ENCODE measurements at regions not wholly inside any gene's neighbourhood (a gene's known extent, or its start where the extent isn't known, plus 50 kb on each side); places are given as distances from the start of the nearest gene placed in this dataset.

DNA sequence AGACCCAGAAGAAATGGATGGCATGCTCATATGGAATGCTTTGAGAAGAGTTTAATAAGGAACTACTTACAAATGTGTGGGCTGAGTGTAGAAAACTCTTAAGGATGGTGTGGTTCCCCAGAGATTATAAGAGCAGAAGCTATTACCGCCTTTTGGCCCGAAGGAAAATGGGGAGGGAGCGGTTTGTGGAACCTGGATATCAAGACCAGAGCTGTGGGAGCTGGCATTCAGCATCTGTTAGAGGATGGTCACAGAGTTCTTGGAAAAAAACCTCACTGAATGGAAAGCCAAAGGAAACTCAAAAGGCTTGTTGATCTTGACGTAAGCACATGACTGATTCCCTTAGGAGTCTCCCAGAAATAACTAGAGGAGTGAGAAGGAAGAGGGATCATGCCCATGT, 151.0 kb downstream of the PJA2 start:
- H3K14ac ChIP-seq (ENCODE audit: insufficient read depth, low read length) = no peak overlapping the region
- H3K27ac Mint-ChIP-seq = no peak overlapping the region
- peaks cover 4% of the 10 kb centered on the region; the same call in 1 of the 2 replicates for H3K4me1 ChIP-seq (ENCODE audit: insufficient read depth, low read length)
- no peak overlapping the region for H3T11ph ChIP-seq (ENCODE audit: low read length)
- H2BK15ac ChIP-seq (ENCODE audit: low read depth, low read length) = no peak overlapping the region
- H3K27me3 ChIP-seq (ENCODE audit: insufficient read depth, low read length) = no peaks in the 10 kb centered on the region
- H3K23me2 ChIP-seq (ENCODE audit: insufficient read length, low read depth, low read length, poor library complexity, severe bottlenecking) = no peaks in the 10 kb centered on the region
- no peak overlapping the region for H2BK5ac ChIP-seq (ENCODE audit: insufficient read length, low read length)
- no peak overlapping the region for H3K4ac ChIP-seq (ENCODE audit: low read depth, low read length)
- no peak overlapping the region for H4K91ac ChIP-seq (ENCODE audit: insufficient read length, low read depth, low read length)
- H3K23ac ChIP-seq (ENCODE audit: insufficient read length, low read depth, low read length) = no peak overlapping the region
- H4K20me1 ChIP-seq (ENCODE audit: control insufficient read depth, insufficient read depth, insufficient read length) = no peaks in the 10 kb centered on the region
- H3K79me2 ChIP-seq (ENCODE audit: insufficient read depth, low read length) = no peaks in the 10 kb centered on the region
- no peak for DNase-seq
- H2BK120ac ChIP-seq (ENCODE audit: low read depth, low read length, poor library complexity, severe bottlenecking) = no peak overlapping the region
- H4K5ac ChIP-seq (ENCODE audit: insufficient read length, low read depth, low read length) = no peak overlapping the region
- H3K27me3 Mint-ChIP-seq (ENCODE audit: low read depth) = no peaks in the 10 kb centered on the region
- H2BK20ac ChIP-seq (ENCODE audit: low read depth, low read length, poor library complexity, severe bottlenecking) = no peak overlapping the region
- H3K18ac ChIP-seq (ENCODE audit: insufficient read length, low read depth, low read length) = no peak overlapping the region
- H3K9me3 Mint-ChIP-seq = no peaks in the 10 kb centered on the region
- H3K27ac ChIP-seq (ENCODE audit: insufficient read length, low read depth, low read length) = no peak overlapping the region
- no peak overlapping the region for H3K4me3 Mint-ChIP-seq
- no peak overlapping the region for H3K9ac ChIP-seq (ENCODE audit: extremely low read depth, insufficient read length, low read length)
- no peaks in the 10 kb centered on the region for H3K9me3 ChIP-seq (ENCODE audit: control insufficient read depth, low read depth, low read length)
- TF ChIP-seq, protein P1, sequence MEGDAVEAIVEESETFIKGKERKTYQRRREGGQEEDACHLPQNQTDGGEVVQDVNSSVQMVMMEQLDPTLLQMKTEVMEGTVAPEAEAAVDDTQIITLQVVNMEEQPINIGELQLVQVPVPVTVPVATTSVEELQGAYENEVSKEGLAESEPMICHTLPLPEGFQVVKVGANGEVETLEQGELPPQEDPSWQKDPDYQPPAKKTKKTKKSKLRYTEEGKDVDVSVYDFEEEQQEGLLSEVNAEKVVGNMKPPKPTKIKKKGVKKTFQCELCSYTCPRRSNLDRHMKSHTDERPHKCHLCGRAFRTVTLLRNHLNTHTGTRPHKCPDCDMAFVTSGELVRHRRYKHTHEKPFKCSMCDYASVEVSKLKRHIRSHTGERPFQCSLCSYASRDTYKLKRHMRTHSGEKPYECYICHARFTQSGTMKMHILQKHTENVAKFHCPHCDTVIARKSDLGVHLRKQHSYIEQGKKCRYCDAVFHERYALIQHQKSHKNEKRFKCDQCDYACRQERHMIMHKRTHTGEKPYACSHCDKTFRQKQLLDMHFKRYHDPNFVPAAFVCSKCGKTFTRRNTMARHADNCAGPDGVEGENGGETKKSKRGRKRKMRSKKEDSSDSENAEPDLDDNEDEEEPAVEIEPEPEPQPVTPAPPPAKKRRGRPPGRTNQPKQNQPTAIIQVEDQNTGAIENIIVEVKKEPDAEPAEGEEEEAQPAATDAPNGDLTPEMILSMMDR (conservative IDR thresholded peaks at IDR 0.05) = no peak
- H3K79me1 ChIP-seq (ENCODE audit: insufficient read depth, low read depth, low read length, poor library complexity, severe bottlenecking) = no peaks in the 10 kb centered on the region
- no peak overlapping the region for H3K56ac ChIP-seq (ENCODE audit: insufficient read length, low read depth, low read length)
- H4K8ac ChIP-seq (replicated peaks; ENCODE audit: insufficient read length, low read depth, low read length) = no peak overlapping the region
- WGBS (ENCODE audit: extremely low coverage, insufficient read length, low lambda C conversion rate) = no CpG with 5 or more reads among the region's 4 CpGs
- peaks cover 0 to 3% (median 0%) of the 10 kb centered on the region in 3 experiments; a peak in 1 of 7 replicates for H3K36me3 Mint-ChIP-seq (ENCODE audit: insufficient read depth in 1 of 3, low read depth in 3 of 3)
- no peak overlapping the region for H2AFZ ChIP-seq (ENCODE audit: low read length)
- no peak overlapping the region for H3K4me2 ChIP-seq (ENCODE audit: insufficient read depth, insufficient read length, low read length)
- no peak overlapping the region for H2BK12ac ChIP-seq (ENCODE audit: insufficient read length, low read depth, low read length)
- peaks cover 3 to 7% of the 10 kb centered on the region in 2 experiments; a peak in 3 of 4 replicates for H3K4me1 Mint-ChIP-seq
- no peak overlapping the region for H2AK5ac ChIP-seq (ENCODE audit: insufficient read length, low read length)
